ENCODE measurements at regions not wholly inside any gene's neighbourhood (a gene's known extent, or its start where the extent isn't known, plus 50 kb on each side); places are given as distances from the start of the nearest gene placed in this dataset.

GRCh38 chr12:91801048-91801447 is 344.6 kb downstream of the BTG1 start:
- no peak for TF ChIP-seq CTCF (IDR thresholded peaks at IDR 0.05)
- intact Hi-C loops (cut with DNase I) = no loop called here
- Histone ChIP-seq H3K9me3 (peaks cover 6% of the 10 kb centered on the region), H3K27ac (no peak overlapping the region), H3K27me3 (ENCODE audit: low read depth) (no peaks in the 10 kb centered on the region), H3K4me1 (no peaks in the 10 kb centered on the region), H3K36me3 (no peaks in the 10 kb centered on the region), H3K4me3 (no peak overlapping the region)
- no peak for DNase-seq
- ATAC-seq = no peak

DNA sequence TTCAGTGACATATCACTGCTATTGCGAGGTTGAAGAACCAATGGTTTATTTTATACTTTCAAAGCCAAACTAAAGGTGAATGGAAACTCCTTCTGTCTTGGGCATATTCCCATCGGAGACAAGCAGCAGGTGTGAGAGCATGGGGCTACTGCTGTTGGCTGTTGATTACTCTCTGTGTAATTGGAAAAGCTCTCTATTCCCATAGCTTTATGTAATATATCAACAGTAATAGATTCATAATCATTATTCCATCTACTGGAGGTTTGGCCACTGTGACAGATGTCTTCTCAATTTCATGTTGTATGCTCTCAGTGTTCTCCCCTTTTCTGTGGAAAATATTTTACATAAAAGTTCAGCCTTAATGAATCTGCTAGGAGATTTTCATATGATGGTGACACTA is 352.0 kb downstream of the BTG1 start:
- Histone ChIP-seq H3K4me1 (no peaks in the 10 kb centered on the region), H3K9me3 (no peaks in the 10 kb centered on the region), H3K4me3 (no peak overlapping the region), H3K27ac (no peak overlapping the region), H3K27me3 (ENCODE audit: low read depth) (no peaks in the 10 kb centered on the region), H3K36me3 (no peaks in the 10 kb centered on the region)
- intact Hi-C loops (cut with DNase I) = no loop called here
- DNase-seq (no peak), ATAC-seq (no peak)
- TF ChIP-seq CTCF (IDR thresholded peaks at IDR 0.05) = no peak

GRCh38 chr12:91792597-91792996 is 353.0 kb downstream of the BTG1 start:
- no peak for ATAC-seq
- no peak overlapping the region for H3K4me3 ChIP-seq
- no peaks in the 10 kb centered on the region for H3K27me3 ChIP-seq (ENCODE audit: low read depth)
- intact Hi-C loops (cut with DNase I) = no loop called here
- H3K9me3 ChIP-seq = no peaks in the 10 kb centered on the region
- TF ChIP-seq CTCF (IDR thresholded peaks at IDR 0.05) = no peak
- no peaks in the 10 kb centered on the region for H3K36me3 ChIP-seq
- H3K27ac ChIP-seq = no peak overlapping the region
- no peak for DNase-seq
- no peaks in the 10 kb centered on the region for H3K4me1 ChIP-seq

GRCh38 chr12:91786499-91787272 is 359.0 kb downstream of the BTG1 start:
- intact Hi-C loops (cut with DNase I) = no loop called here
- H3K36me3 ChIP-seq = no peaks in the 10 kb centered on the region
- H3K9me3 ChIP-seq = no peaks in the 10 kb centered on the region
- DNase-seq = no peak
- no peak overlapping the region for H3K27ac ChIP-seq
- no peaks in the 10 kb centered on the region for H3K4me1 ChIP-seq
- TF ChIP-seq CTCF (IDR thresholded peaks at IDR 0.05) = no peak
- H3K4me3 ChIP-seq = no peak overlapping the region
- no peaks in the 10 kb centered on the region for H3K27me3 ChIP-seq (ENCODE audit: low read depth)
- ATAC-seq = no peak

DNA sequence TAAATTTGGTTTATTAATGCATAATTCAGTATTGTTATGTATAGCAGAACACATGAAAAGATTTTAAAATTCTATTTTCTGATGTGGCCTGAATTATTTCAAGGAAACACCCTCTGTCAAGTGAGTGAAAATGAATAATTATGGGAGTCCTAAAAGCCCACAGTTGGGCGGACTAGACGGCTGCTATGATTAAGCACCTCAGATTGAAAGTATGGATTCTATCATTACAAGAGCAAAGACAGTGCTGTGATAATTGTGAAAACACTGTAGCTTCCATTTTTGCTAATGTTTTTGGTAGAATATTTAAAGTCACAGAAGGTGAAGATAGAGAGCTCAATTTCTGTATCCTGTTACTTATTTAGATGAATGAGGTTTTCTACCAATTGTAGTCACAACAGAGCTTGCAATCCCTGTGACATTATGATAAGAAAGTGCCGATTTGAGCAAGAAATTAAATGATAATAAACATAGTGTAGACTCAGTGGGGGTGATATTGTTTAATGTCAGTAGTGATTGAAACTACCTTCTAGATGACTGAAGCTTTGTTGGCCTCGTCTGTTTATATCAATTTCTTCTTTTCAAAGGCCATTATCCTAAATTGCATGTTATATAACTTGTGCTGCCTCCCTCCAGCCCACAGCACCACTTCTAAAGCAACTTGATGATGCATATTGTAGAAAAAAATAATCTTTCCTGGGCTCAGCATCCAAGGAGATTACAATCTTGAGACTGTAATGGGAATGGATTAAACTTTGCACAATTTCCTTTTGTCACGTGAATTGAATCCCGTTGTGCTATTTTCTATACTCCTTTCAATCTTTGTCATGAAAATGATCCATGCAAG is 359.8 kb downstream of the BTG1 start:
- H3K27me3 ChIP-seq (ENCODE audit: low read depth) = no peaks in the 10 kb centered on the region
- no peaks in the 10 kb centered on the region for H3K9me3 ChIP-seq
- no peak for TF ChIP-seq CTCF (IDR thresholded peaks at IDR 0.05)
- ATAC-seq (no peak), DNase-seq (no peak)
- no peaks in the 10 kb centered on the region for H3K4me1 ChIP-seq
- no peaks in the 10 kb centered on the region for H3K36me3 ChIP-seq
- H3K27ac ChIP-seq = no peak overlapping the region
- H3K4me3 ChIP-seq = no peak overlapping the region
- intact Hi-C loops (cut with DNase I) = no loop called here

Measured in lower lobe of right lung (tissue), 2 donors.